Vagina (tissue), 2 donors: ENCODE measurements at regions not wholly inside any gene's neighbourhood (a gene's known extent, or its start where the extent isn't known, plus 50 kb on each side); places are given as distances from the start of the nearest gene placed in this dataset.

Source experiments
- DNase-seq, 2 donors: peaks; one replicate each; pipeline ENCODE4 v3.0.0-alpha.2; 2017; ENCODE audit errors: extremely low spot score in 2 of 2
- H3K27ac ChIP-seq: fragments of 200-600 bp; sonication (generic); one replicate; pipeline ENCODE4 v1.5.1; 2019
- H3K27me3 ChIP-seq: fragments of 200-600 bp; sonication (generic); one replicate; pipeline ENCODE4 v1.5.1; 2019
- H3K36me3 ChIP-seq, 2 donors: fragments of 200-600 bp; sonication (generic); one replicate each; pipeline ENCODE4 v1.5.1; 2017 to 2019
- H3K4me1 ChIP-seq: fragments of 200-600 bp; sonication (generic); one replicate; pipeline ENCODE4 v1.5.1; 2019
- H3K4me3 ChIP-seq, 2 donors: fragments of 200-600 bp; sonication (generic); 1 replicate in 1 of 2; 2 replicates in 1 of 2; pipeline ENCODE4 v1.5.1; 2016 to 2019
- H3K9me3 ChIP-seq: fragments of 200-600 bp; sonication (generic); one replicate; pipeline ENCODE4 v1.5.1; 2019
- CTCF ChIP-seq, 3 experiments: fragments of 450-650 bp in 2 of 3; fragments of 200-600 bp in 1 of 3; sonication (generic) in 1 of 3; IDR thresholded peaks; one replicate each; pipeline ENCODE4 v1.5.1; 2017 to 2019; ENCODE audit warnings: antibody characterized with exemption in 3 of 3, mild to moderate bottlenecking in 2 of 3, moderate library complexity in 2 of 3
- POLR2A ChIP-seq, 2 donors: fragments of 450-650 bp; IDR thresholded peaks; one replicate each; pipeline ENCODE4 v1.6.1; 2017; ENCODE audit warnings: antibody characterized with exemption in 2 of 2, mild to moderate bottlenecking in 2 of 2, moderate library complexity in 2 of 2
- POLR2AphosphoS5 ChIP-seq, 2 donors: sonication (generic); formaldehyde crosslinking; IDR thresholded peaks; one replicate each; pipeline ENCODE4 v1.9.0; 2017; ENCODE audit warnings: antibody characterized with exemption in 2 of 2, mild to moderate bottlenecking in 2 of 2, low read depth in 1 of 2; ENCODE audit not compliant: insufficient read depth in 1 of 2
- intact Hi-C: fragments of 100-400 bp; cut with DNase I; formaldehyde crosslinking; loops from one replicate; pipeline ENCODE4 v1.15.1; 2023

- H3K4me1 ChIP-seq = no peaks in the 10 kb centered on the region
- H3K4me3 ChIP-seq = no peak overlapping the region
- TF ChIP-seq POLR2AphosphoS5 (IDR thresholded peaks at IDR 0.05; ENCODE audit: insufficient read depth in 1 of 2, low read depth in 1 of 2) (no peak), CTCF (IDR thresholded peaks at IDR 0.05) (no peak), POLR2A (IDR thresholded peaks at IDR 0.05) (no peak)
- no peak overlapping the region for H3K27ac ChIP-seq
- H3K27me3 ChIP-seq = no peaks in the 10 kb centered on the region
- no peaks in the 10 kb centered on the region for H3K36me3 ChIP-seq
- no peaks in the 10 kb centered on the region for H3K9me3 ChIP-seq
- intact Hi-C loops = no loop called here
- DNase-seq = no peak
Measured at GRCh38 chr22:19634226-19634975, 79.9 kb upstream of the SEPTIN5 start.

DNA sequence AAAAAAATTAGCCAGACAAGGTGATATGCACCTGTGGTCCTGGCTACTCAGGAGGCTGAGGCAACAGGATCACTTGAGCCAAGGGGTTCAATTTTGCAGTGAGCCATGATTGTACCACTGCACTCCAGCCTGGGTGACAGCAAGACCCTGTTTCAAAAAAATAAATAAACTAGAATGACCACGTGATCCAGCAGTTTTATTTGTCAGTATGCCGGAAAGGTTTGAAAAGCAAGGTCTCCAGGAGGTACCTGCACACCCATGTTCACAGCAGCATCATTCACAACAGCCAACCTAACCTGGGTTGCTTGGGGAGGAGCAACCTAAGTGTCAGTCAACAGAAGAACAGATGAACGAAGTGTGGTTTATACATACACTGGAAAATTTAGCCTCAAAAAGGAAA lies 78.7 kb upstream of the SEPTIN5 start:
- Histone ChIP-seq H3K9me3 (no peaks in the 10 kb centered on the region), H3K27ac (no peak overlapping the region), H3K36me3 (no peaks in the 10 kb centered on the region), H3K27me3 (no peaks in the 10 kb centered on the region), H3K4me1 (no peaks in the 10 kb centered on the region), H3K4me3 (no peak overlapping the region)
- intact Hi-C loops = no loop called here
- TF ChIP-seq POLR2A (IDR thresholded peaks at IDR 0.05) (no peak), POLR2AphosphoS5 (IDR thresholded peaks at IDR 0.05; ENCODE audit: insufficient read depth in 1 of 2, low read depth in 1 of 2) (no peak), CTCF (IDR thresholded peaks at IDR 0.05) (no peak)
- no peak for DNase-seq

DNA sequence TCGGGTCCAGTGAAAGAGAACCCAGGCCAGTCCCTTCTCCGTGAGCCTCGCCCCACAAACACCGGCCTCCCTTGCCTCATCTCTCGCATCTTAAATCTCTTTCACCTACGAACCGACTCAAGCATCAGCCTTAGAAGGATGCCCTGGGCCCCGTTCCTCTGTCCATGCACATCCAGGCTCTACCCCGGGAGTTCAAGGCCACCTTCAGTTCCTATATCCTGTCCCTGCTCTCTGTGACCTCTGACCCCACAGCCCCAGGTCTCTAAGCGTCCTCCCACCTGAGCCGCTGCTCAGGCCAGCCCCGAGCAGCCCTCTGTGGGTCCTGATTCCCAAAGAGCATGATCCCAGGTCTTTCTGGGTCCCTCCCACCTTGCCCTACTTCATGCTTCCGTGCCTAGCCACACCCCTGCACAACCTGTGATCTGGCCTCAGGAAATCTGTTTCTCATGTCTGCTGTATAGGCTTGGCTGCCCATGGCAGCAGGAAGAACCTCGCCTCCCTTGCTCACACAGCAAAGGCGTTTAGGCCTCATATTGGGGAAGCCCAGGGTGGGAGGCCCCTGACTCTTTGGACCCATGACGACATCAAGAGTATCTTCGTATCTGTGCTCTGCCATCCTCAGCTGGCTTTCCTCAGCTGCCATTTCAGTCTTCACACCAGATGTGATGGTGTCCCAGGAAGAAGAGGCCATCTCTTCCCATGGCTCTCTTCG lies 77.5 kb upstream of the SEPTIN5 start:
- peak in 1 of 2 donors; percentile 93 for DNase-seq
- Histone ChIP-seq H3K36me3 (no peaks in the 10 kb centered on the region), H3K4me1 (no peaks in the 10 kb centered on the region), H3K4me3 (no peak overlapping the region), H3K27me3 (no peaks in the 10 kb centered on the region), H3K27ac (no peak overlapping the region), H3K9me3 (no peaks in the 10 kb centered on the region)
- TF ChIP-seq POLR2A (IDR thresholded peaks at IDR 0.05) (no peak), POLR2AphosphoS5 (IDR thresholded peaks at IDR 0.05; ENCODE audit: insufficient read depth in 1 of 2, low read depth in 1 of 2) (no peak), CTCF (IDR thresholded peaks at IDR 0.05) (no peak)
- intact Hi-C loops = no loop called here

DNA sequence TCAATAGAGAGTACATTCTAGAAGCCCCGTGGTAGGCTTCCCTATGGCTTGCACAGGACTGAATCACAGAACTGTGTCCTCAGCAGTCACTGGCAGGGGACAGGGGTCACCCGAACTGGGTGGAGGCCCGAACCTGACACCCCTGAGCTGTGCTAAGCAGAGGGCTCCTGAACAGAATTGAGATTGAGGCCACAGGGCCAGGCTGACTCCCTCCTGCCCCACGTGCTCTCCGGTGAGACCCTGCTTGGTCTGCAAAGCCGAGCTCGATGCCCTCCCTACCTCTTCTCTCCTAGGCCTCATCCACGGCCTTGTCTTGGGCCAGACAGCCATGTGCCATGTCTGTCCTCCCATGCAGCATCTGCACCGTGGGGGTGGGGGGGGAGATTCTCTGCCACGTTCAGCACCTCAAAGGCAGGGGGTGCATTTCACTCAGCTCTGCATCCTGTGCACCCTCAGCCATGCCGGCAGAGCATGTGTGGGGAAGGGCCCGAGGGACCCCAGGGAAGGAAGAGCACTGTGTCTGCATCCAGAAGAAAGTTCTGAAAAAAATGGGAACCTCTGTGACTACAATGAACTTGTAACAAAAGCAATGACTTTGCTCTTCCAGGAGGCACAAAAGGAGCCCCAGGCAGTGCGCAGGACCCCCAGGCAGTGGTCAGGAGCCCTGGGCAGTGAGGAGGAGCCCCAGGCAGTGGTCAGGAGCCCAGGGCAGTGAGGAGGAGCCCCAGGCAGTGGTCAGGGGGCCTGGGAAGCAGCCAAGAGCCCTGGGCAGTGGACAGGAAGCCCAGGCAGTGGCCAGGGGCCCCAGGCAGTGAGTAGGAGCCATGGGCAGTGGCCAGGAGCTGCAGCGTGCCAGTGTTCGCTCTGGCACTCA lies 76.7 kb upstream of the SEPTIN5 start:
- DNase-seq = no peak
- Histone ChIP-seq H3K9me3 (no peaks in the 10 kb centered on the region), H3K4me3 (no peak overlapping the region), H3K4me1 (no peaks in the 10 kb centered on the region), H3K27me3 (no peaks in the 10 kb centered on the region), H3K36me3 (no peaks in the 10 kb centered on the region), H3K27ac (no peak overlapping the region)
- intact Hi-C loops = no loop called here
- TF ChIP-seq POLR2A (IDR thresholded peaks at IDR 0.05) = no peak
- TF ChIP-seq CTCF (IDR thresholded peaks at IDR 0.05) = no peak
- TF ChIP-seq POLR2AphosphoS5 (IDR thresholded peaks at IDR 0.05; ENCODE audit: insufficient read depth in 1 of 2, low read depth in 1 of 2) = no peak
